ENCODE measurements at regions not wholly inside any gene's neighbourhood (a gene's known extent, or its start where the extent isn't known, plus 50 kb on each side); places are given as distances from the start of the nearest gene placed in this dataset.

DNA sequence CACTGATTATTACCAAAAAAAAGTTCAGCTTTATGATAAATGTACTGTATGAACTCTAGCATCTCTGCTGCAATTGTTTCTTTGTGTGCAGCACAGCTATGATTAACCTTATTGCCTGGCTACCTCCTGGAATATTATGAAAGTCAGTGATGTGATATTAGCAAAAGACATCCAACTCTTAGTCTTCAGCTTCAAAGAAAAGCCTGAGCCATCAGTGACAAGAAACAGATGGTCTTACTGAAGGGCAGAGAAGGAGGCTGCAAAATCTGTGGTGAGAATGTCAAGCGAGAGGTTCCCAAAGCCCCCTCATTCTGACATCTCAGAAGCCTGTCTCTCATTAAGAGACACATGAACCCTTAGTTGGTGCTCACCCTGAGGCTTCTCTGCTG is 89.4 kb upstream of the TNFAIP3 start:
- H3K4me3 ChIP-seq (ENCODE audit: low read depth, low read length) = no peak overlapping the region
- TF ChIP-seq, protein P1, sequence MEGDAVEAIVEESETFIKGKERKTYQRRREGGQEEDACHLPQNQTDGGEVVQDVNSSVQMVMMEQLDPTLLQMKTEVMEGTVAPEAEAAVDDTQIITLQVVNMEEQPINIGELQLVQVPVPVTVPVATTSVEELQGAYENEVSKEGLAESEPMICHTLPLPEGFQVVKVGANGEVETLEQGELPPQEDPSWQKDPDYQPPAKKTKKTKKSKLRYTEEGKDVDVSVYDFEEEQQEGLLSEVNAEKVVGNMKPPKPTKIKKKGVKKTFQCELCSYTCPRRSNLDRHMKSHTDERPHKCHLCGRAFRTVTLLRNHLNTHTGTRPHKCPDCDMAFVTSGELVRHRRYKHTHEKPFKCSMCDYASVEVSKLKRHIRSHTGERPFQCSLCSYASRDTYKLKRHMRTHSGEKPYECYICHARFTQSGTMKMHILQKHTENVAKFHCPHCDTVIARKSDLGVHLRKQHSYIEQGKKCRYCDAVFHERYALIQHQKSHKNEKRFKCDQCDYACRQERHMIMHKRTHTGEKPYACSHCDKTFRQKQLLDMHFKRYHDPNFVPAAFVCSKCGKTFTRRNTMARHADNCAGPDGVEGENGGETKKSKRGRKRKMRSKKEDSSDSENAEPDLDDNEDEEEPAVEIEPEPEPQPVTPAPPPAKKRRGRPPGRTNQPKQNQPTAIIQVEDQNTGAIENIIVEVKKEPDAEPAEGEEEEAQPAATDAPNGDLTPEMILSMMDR (IDR thresholded peaks at IDR 0.05; ENCODE audit: low read depth, low read length) = no peak
- in situ Hi-C loops (cut with HindIII; ENCODE audit: low sequenced_read_pairs) = no loop called here
- DNase-seq (ENCODE audit: low read depth, low spot score) = no peak

DNA sequence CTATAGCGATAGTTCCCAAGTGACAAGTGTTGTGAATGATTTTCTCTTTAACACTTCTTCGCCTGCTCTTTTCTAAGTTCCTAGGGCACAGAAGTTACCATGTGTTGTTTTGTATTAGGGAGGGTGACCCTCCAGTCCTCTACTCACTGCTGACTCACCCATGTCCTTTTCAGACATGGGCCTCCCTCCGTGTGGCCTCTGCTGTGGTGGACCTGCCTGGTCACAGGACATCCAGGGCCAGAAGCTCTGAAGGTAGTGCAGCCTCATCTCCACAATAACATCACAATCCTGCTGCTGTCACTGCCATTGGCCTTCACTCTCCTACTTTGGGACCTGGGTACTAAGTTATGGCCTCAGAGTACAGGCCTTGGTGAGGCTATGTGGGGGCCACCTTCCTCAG is 87.1 kb upstream of the TNFAIP3 start:
- no peak for DNase-seq (ENCODE audit: low read depth, low spot score)
- TF ChIP-seq, protein P1 (IDR thresholded peaks at IDR 0.05; ENCODE audit: low read depth, low read length) = no peak
- H3K4me3 ChIP-seq (ENCODE audit: low read depth, low read length) = no peak overlapping the region
- in situ Hi-C loops (cut with HindIII; ENCODE audit: low sequenced_read_pairs) = no loop called here

DNA sequence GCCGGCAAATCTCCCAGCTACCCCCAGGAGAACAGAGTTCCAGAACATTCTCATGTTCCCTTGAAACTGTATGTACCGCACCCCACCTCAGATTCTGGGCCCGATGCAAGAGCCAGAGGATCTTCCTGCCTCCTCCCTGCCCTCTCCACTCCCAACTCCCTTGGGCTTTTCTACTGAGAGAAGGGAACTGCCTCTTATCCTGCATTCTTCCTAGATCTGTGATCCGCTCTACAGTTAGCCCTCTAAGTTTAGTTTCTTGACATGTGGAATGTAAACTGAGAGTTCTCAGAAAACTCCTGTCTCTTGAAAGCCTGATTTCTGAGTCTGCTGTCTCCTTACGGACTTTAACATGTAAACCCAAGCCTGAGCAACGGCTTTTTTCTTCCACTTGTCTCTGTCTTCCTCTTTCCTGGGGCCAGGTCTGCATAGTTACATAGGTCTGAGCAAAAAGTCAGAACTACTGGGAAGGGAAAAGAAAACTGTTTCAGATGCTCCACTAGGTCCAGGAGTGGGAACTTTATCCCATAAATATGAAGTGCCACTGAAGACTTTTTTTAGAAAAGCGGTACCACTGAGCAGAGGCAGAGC is 86.5 kb upstream of the TNFAIP3 start:
- DNase-seq (ENCODE audit: low read depth, low spot score) = no peak
- TF ChIP-seq, protein P1 (IDR thresholded peaks at IDR 0.05; ENCODE audit: low read depth, low read length) = no peak
- in situ Hi-C loops (cut with HindIII; ENCODE audit: low sequenced_read_pairs) = no loop called here
- H3K4me3 ChIP-seq (ENCODE audit: low read depth, low read length) = no peak overlapping the region

DNA sequence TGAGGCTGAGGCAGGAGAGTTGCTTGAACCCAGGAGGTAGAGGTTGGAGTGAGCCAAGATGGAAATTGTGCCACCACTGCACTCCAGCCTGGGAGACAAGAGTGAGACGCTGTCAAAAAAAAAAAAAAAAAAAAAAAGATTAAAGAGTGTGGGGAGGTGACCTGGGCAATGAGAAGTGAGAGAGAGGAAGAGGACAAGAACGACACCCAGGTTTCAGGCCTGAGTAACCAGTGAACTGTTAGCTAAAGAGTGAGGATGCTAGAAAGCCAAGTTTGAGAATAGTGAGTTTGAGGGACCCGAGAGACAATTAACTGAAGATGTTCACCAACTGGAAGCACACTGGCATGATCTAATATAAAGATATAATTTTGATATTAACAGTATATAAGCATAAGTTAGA is 85.4 kb upstream of the TNFAIP3 start:
- in situ Hi-C loops (cut with HindIII; ENCODE audit: low sequenced_read_pairs) = no loop called here
- TF ChIP-seq, protein P1 (IDR thresholded peaks at IDR 0.05; ENCODE audit: low read depth, low read length) = no peak
- no peak overlapping the region for H3K4me3 ChIP-seq (ENCODE audit: low read depth, low read length)
- DNase-seq (ENCODE audit: low read depth, low spot score) = no peak

DNA sequence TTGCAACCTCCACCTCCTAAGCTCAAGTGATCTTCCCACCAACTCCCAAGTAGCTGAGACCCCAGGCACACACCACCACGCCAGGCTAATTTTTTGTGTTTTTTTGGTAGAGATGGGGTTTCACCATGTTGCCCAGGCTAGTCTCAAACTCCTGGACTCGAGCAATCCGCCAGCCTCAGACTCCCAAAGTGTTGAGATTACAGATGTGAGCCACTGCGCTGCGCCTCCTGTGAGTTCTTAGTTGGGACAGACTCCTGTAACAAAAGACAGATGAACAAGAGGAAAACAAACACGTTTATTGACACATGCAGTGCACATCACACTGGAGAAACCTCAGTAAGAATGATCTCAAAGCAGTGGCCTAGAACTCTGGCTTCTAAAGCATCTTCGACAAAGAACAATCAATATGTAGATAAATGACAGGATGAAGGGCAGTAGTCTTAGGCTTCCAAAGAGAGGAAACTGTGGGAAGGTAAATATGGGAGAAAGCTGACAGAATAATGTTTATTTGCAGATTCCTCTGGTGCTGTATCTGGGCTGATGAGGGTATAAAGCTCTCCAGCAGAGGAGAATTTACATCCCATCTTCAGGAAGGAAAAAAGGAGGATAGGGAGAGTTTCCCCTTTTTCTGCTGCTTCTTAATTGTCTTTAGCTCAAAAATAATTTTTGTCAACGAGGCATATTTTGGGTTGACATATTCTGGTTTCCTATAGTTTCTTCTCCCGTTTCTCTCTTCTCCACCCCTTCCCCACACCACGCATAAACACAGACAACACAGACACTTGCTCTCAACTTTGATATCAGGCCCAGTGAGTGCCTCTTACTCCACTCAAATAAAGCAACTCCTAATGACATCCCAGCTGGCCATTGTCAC is 84.7 kb upstream of the TNFAIP3 start:
- TF ChIP-seq, protein P1 (IDR thresholded peaks at IDR 0.05; ENCODE audit: low read depth, low read length) = no peak
- no peak for DNase-seq (ENCODE audit: low read depth, low spot score)
- H3K4me3 ChIP-seq (ENCODE audit: low read depth, low read length) = no peak overlapping the region
- in situ Hi-C loops (cut with HindIII; ENCODE audit: low sequenced_read_pairs) = no loop called here

DNA sequence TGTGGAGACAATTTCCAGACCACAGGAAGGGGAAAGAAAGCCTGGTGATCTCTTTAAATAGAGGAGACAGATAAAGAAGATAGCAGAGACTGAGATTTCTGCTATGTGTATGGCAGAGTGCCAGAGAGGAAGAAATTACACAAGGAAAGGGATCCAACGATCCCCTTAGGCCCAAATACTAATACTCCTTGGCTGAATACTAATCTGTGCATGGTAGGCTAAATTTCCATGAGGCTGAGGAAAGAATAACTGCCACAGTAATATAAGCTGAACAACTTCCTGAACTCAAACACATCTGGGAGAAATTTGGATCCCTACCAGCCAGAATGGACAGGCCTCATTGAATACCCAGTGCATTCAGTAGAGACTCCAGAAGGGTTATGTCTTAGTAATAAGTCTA is 83.3 kb upstream of the TNFAIP3 start:
- TF ChIP-seq, protein P1 (IDR thresholded peaks at IDR 0.05; ENCODE audit: low read depth, low read length) = no peak
- no peak for DNase-seq (ENCODE audit: low read depth, low spot score)
- no peak overlapping the region for H3K4me3 ChIP-seq (ENCODE audit: low read depth, low read length)
- in situ Hi-C loops (cut with HindIII; ENCODE audit: low sequenced_read_pairs) = no loop called here
